ENCODE measurements at regions not wholly inside any gene's neighbourhood (a gene's known extent, or its start where the extent isn't known, plus 50 kb on each side); places are given as distances from the start of the nearest gene placed in this dataset.

GRCh38 chr10:3945026-3945425, 160.0 kb upstream of the KLF6 start:
- Histone ChIP-seq H3K4me1 (ENCODE audit: control insufficient read depth in 2 of 2, insufficient read depth in 2 of 2, low read length in 2 of 2) (peaks cover 12 to 54% of the 10 kb centered on the region in 2 donors), H3K4me3 (ENCODE audit: low read length) (no peak overlapping the region), H3K27ac (ENCODE audit: low read depth, low read length) (no peak overlapping the region), H3K27me3 (ENCODE audit: control insufficient read depth in 2 of 2, insufficient read depth in 2 of 2, low read length in 2 of 2) (no peaks in the 10 kb centered on the region), H3K9me3 (ENCODE audit: control insufficient read depth in 2 of 3, low read length in 3 of 3) (no peaks in the 10 kb centered on the region), H3K36me3 (ENCODE audit: control insufficient read depth in 2 of 3, insufficient read depth in 3 of 3, low read length in 3 of 3) (no peaks in the 10 kb centered on the region)
- Mint-ChIP-seq H3K9me3 (peaks cover 0 to 3% (median 0%) of the 10 kb centered on the region in 11 donors), H3K27me3 (no peaks in the 10 kb centered on the region), H3K27ac (peak overlapping the region in 6 of 9 donors; percentile 17 to 79 (median 56)), H3K4me3 (peak overlapping the region in 3 of 10 donors; percentile 2 to 34 (median 21)), H3K4me1 (peaks cover 18 to 70% (median 32%) of the 10 kb centered on the region in 7 donors), H3K36me3 (peaks cover 0 to 20% (median 0%) of the 10 kb centered on the region in 5 donors)
- CTCF ChIA-PET = no interaction called here
- DNase-seq (no peak), ATAC-seq (no peak)
- POLR2A ChIA-PET = interaction anchor here (1.0 to 3.5 kb wide), 3 partner anchors 18 to 160 kb away, joined by 3 to 15 read pairs (median 3); partner anchors contain the start of gene KLF6
- intact Hi-C loops (cut with micrococcal nuclease) = loop anchor here in 1 of 2 donors (5.0 kb wide), 1 partner anchor 53 kb away; no protein-coding TSS in a partner anchor

GRCh38 chr10:3944591-3944990, 159.6 kb upstream of the KLF6 start:
- DNase-seq = no peak
- Mint-ChIP-seq H3K9me3 (peaks cover 0 to 3% (median 0%) of the 10 kb centered on the region in 11 donors), H3K36me3 (peaks cover 0 to 20% (median 0%) of the 10 kb centered on the region in 5 donors), H3K27me3 (no peaks in the 10 kb centered on the region), H3K4me3 (no peak overlapping the region), H3K4me1 (peaks cover 18 to 66% (median 28%) of the 10 kb centered on the region in 7 donors), H3K27ac (peak overlapping the region in 6 of 9 donors; percentile 17 to 79 (median 56))
- H3K4me3 ChIP-seq (ENCODE audit: low read length) = no peak overlapping the region
- no peaks in the 10 kb centered on the region for H3K9me3 ChIP-seq (ENCODE audit: control insufficient read depth in 2 of 3, low read length in 3 of 3)
- POLR2A ChIA-PET = interaction anchor here (1.0 to 3.5 kb wide), 2 partner anchors 69 to 160 kb away, joined by 3 to 15 read pairs; partner anchors contain the start of gene KLF6
- H3K27me3 ChIP-seq (ENCODE audit: control insufficient read depth in 2 of 2, insufficient read depth in 2 of 2, low read length in 2 of 2) = no peaks in the 10 kb centered on the region
- intact Hi-C loops (cut with micrococcal nuclease) = no loop called here
- CTCF ChIA-PET = no interaction called here
- no peak for ATAC-seq
- H3K36me3 ChIP-seq (ENCODE audit: control insufficient read depth in 2 of 3, insufficient read depth in 3 of 3, low read length in 3 of 3) = no peaks in the 10 kb centered on the region
- H3K4me1 ChIP-seq (ENCODE audit: control insufficient read depth in 2 of 2, insufficient read depth in 2 of 2, low read length in 2 of 2) = peaks cover 9 to 49% of the 10 kb centered on the region in 2 donors
- no peak overlapping the region for H3K27ac ChIP-seq (ENCODE audit: low read depth, low read length)

GRCh38 chr10:3943695-3944257, 158.8 kb upstream of the KLF6 start:
- Histone ChIP-seq H3K4me3 (ENCODE audit: low read length) (no peak overlapping the region), H3K27me3 (ENCODE audit: control insufficient read depth in 2 of 2, insufficient read depth in 2 of 2, low read length in 2 of 2) (no peaks in the 10 kb centered on the region), H3K36me3 (ENCODE audit: control insufficient read depth in 2 of 3, insufficient read depth in 3 of 3, low read length in 3 of 3) (no peaks in the 10 kb centered on the region), H3K9me3 (ENCODE audit: control insufficient read depth in 2 of 3, low read length in 3 of 3) (no peaks in the 10 kb centered on the region), H3K4me1 (ENCODE audit: control insufficient read depth in 2 of 2, insufficient read depth in 2 of 2, low read length in 2 of 2) (peaks cover 7 to 42% of the 10 kb centered on the region in 2 donors), H3K27ac (ENCODE audit: low read depth, low read length) (no peak overlapping the region)
- CTCF ChIA-PET = no interaction called here
- POLR2A ChIA-PET = interaction anchor here (3.5 kb wide), 1 partner anchor 159 kb away, joined by 15 read pairs; the partner anchor contains the start of gene KLF6
- intact Hi-C loops (cut with micrococcal nuclease) = no loop called here
- H3K27ac Mint-ChIP-seq = peak overlapping the region in 5 of 9 donors; percentile 6 to 56 (median 22)
- no peaks in the 10 kb centered on the region for H3K27me3 Mint-ChIP-seq
- ATAC-seq (peak; percentile 31), DNase-seq (no peak)
- peaks cover 17 to 59% (median 22%) of the 10 kb centered on the region in 7 donors for H3K4me1 Mint-ChIP-seq
- H3K4me3 Mint-ChIP-seq = no peak overlapping the region
- H3K36me3 Mint-ChIP-seq = peaks cover 0 to 17% (median 0%) of the 10 kb centered on the region in 5 donors
- peaks cover 0 to 3% (median 0%) of the 10 kb centered on the region in 11 donors for H3K9me3 Mint-ChIP-seq

- POLR2A ChIA-PET = no interaction called here
- no peak overlapping the region for H3K27ac ChIP-seq (ENCODE audit: low read depth, low read length)
Measured at GRCh38 chr10:3942937-3943489, 158.0 kb upstream of the KLF6 start.

GRCh38 chr10:3941676-3942075, 156.7 kb upstream of the KLF6 start:
- H3K9me3 Mint-ChIP-seq = peaks cover 0 to 6% (median 0%) of the 10 kb centered on the region in 11 donors
- Histone ChIP-seq H3K27me3 (ENCODE audit: control insufficient read depth in 2 of 2, insufficient read depth in 2 of 2, low read length in 2 of 2) (no peaks in the 10 kb centered on the region), H3K4me1 (ENCODE audit: control insufficient read depth in 2 of 2, insufficient read depth in 2 of 2, low read length in 2 of 2) (peaks cover 0 to 28% of the 10 kb centered on the region in 2 donors), H3K9me3 (ENCODE audit: control insufficient read depth in 2 of 3, low read length in 3 of 3) (no peaks in the 10 kb centered on the region), H3K4me3 (ENCODE audit: low read length) (no peak overlapping the region), H3K27ac (ENCODE audit: low read depth, low read length) (no peak overlapping the region), H3K36me3 (ENCODE audit: control insufficient read depth in 2 of 3, insufficient read depth in 3 of 3, low read length in 3 of 3) (no peaks in the 10 kb centered on the region)
- no peak for DNase-seq
- peak overlapping the region in 3 of 9 donors; percentile 15 to 56 (median 38) for H3K27ac Mint-ChIP-seq
- ATAC-seq = no peak
- ChIA-PET CTCF (no interaction called here), POLR2A (interaction anchor here (0.7 kb wide), 1 partner anchor 9 kb away, joined by 3 read pairs; no protein-coding TSS in a partner anchor)
- H3K36me3 Mint-ChIP-seq = peaks cover 0 to 25% (median 0%) of the 10 kb centered on the region in 5 donors
- H3K4me1 Mint-ChIP-seq = peaks cover 6 to 53% (median 14%) of the 10 kb centered on the region in 7 donors
- H3K4me3 Mint-ChIP-seq = no peak overlapping the region
- intact Hi-C loops (cut with micrococcal nuclease) = no loop called here
- H3K27me3 Mint-ChIP-seq = no peaks in the 10 kb centered on the region

More at GRCh38 chr10:3942937-3943489, 158.0 kb upstream of the KLF6 start:
- Mint-ChIP-seq H3K4me3 (no peak overlapping the region), H3K27ac (peak overlapping the region in 7 of 9 donors; percentile 6 to 77 (median 30)), H3K9me3 (peaks cover 0 to 3% (median 0%) of the 10 kb centered on the region in 11 donors), H3K4me1 (peaks cover 12 to 51% (median 16%) of the 10 kb centered on the region in 7 donors), H3K27me3 (no peaks in the 10 kb centered on the region), H3K36me3 (peaks cover 0 to 16% (median 0%) of the 10 kb centered on the region in 5 donors)
- no peak for DNase-seq
- intact Hi-C loops (cut with micrococcal nuclease) = no loop called here
- H3K9me3 ChIP-seq (ENCODE audit: control insufficient read depth in 2 of 3, low read length in 3 of 3) = no peaks in the 10 kb centered on the region
- peaks cover 0 to 34% of the 10 kb centered on the region in 2 donors for H3K4me1 ChIP-seq (ENCODE audit: control insufficient read depth in 2 of 2, insufficient read depth in 2 of 2, low read length in 2 of 2)
- ATAC-seq = peak; percentile 39
- no peaks in the 10 kb centered on the region for H3K27me3 ChIP-seq (ENCODE audit: control insufficient read depth in 2 of 2, insufficient read depth in 2 of 2, low read length in 2 of 2)
- CTCF ChIA-PET = no interaction called here
- no peak overlapping the region for H3K4me3 ChIP-seq (ENCODE audit: low read length)
- H3K36me3 ChIP-seq (ENCODE audit: control insufficient read depth in 2 of 3, insufficient read depth in 3 of 3, low read length in 3 of 3) = no peaks in the 10 kb centered on the region

GRCh38 chr10:3936422-3937040, 151.5 kb upstream of the KLF6 start:
- no peaks in the 10 kb centered on the region for H3K9me3 ChIP-seq (ENCODE audit: control insufficient read depth in 2 of 3, low read length in 3 of 3)
- peaks cover 11 to 55% (median 17%) of the 10 kb centered on the region in 7 donors for H3K4me1 Mint-ChIP-seq
- H3K4me3 Mint-ChIP-seq = peak overlapping the region in 1 of 10 donors; percentile 21

More at GRCh38 chr10:3936422-3937040, 151.5 kb upstream of the KLF6 start:
- H3K27me3 ChIP-seq (ENCODE audit: control insufficient read depth in 2 of 2, insufficient read depth in 2 of 2, low read length in 2 of 2) = no peaks in the 10 kb centered on the region
- H3K4me3 ChIP-seq (ENCODE audit: low read length) = no peak overlapping the region
- ChIA-PET POLR2A (no interaction called here), CTCF (no interaction called here)
- intact Hi-C loops (cut with micrococcal nuclease) = loop anchor here in 1 of 2 donors (10.0 kb wide), 1 partner anchor 718 kb away; no protein-coding TSS in a partner anchor
- H3K4me1 ChIP-seq (ENCODE audit: control insufficient read depth in 2 of 2, insufficient read depth in 2 of 2, low read length in 2 of 2) = peaks cover 0 to 5% of the 10 kb centered on the region in 2 donors
- ATAC-seq = no peak
- peak overlapping the region in 6 of 9 donors; percentile 21 to 95 (median 39) for H3K27ac Mint-ChIP-seq
- H3K36me3 ChIP-seq (ENCODE audit: control insufficient read depth in 2 of 3, insufficient read depth in 3 of 3, low read length in 3 of 3) = no peaks in the 10 kb centered on the region
- peaks cover 0 to 34% (median 0%) of the 10 kb centered on the region in 5 donors for H3K36me3 Mint-ChIP-seq
- H3K27ac ChIP-seq (ENCODE audit: low read depth, low read length) = no peak overlapping the region
- no peaks in the 10 kb centered on the region for H3K27me3 Mint-ChIP-seq
- H3K9me3 Mint-ChIP-seq = peaks cover 0 to 10% (median 0%) of the 10 kb centered on the region in 11 donors
- DNase-seq = no peak

Measured in naive thymus-derived CD4-positive, alpha-beta T cell (primary cell).